ENCODE measurements at regions not wholly inside any gene's neighbourhood (a gene's known extent, or its start where the extent isn't known, plus 50 kb on each side); places are given as distances from the start of the nearest gene placed in this dataset.

DNA sequence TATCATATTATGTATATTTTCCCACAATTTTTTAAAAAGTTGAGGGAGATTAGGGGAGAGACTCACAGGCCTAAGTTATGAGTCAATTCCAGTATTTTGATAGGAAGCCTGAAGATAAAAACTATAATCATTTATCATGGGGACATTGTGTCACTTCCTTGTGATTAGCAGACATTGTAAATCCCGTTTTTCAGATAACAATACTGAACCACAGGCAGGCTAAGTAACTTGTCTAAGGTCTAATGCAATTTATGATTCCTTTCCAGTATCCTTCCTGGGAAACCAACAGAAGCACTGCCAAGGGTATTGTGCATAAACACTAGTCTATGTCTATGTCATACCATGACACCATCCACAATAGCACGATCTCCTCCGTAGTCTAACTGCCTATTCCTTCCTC, 235.2 kb upstream of the PIK3C3 start:
- TF ChIP-seq REST (IDR thresholded peaks at IDR 0.05; ENCODE audit: low read depth, low read length) (no peak), BACH1 (IDR thresholded peaks at IDR 0.05; ENCODE audit: borderline replicate concordance) (no peak)

Data from GM12878 (cell line).